ENCODE measurements at regions not wholly inside any gene's neighbourhood (a gene's known extent, or its start where the extent isn't known, plus 50 kb on each side); places are given as distances from the start of the nearest gene placed in this dataset.

GRCh38 chr5:74428275-74428674 lies 212.3 kb downstream of the ENC1 start:
- POLR2A ChIA-PET = no interaction called here
- DNase-seq (ENCODE audit: low read depth, low spot score) = no peak
- intact Hi-C loops (cut with micrococcal nuclease; ENCODE audit: unreplicated experiment) (no loop called here), in situ Hi-C loops (cut with MboI) (no loop called here)
- SMC1A ChIA-PET (ENCODE audit: uncharacterized antibody, unreplicated experiment) = no interaction called here
- no peak overlapping the region for H2AFZ ChIP-seq (ENCODE audit: control insufficient read depth, low read depth, low read length)
- peaks cover 6% of the 10 kb centered on the region for H3K4me1 ChIP-seq (ENCODE audit: control insufficient read depth, insufficient read depth, low read length)
- H4K20me1 ChIP-seq (ENCODE audit: control insufficient read depth, insufficient read depth) = no peaks in the 10 kb centered on the region
- no peak for FAIRE-seq
- H3K79me2 ChIP-seq (ENCODE audit: control insufficient read depth, insufficient read depth, low read length) = no peaks in the 10 kb centered on the region
- no peak overlapping the region for H3K4me2 ChIP-seq (ENCODE audit: control insufficient read depth, insufficient read depth)
- H3K9me3 ChIP-seq (replicated peaks; ENCODE audit: control insufficient read depth, insufficient read depth, low read length) = no peaks in the 10 kb centered on the region; the same call in 2 of the 3 replicates
- RAD21 ChIA-PET (ENCODE audit: unreplicated experiment) = no interaction called here
- no TSS peak for BruUV-seq (replicated peaks)
- H3K9ac ChIP-seq (ENCODE audit: control insufficient read depth, insufficient read depth, low read length) = no peak overlapping the region
- CTCF ChIA-PET = no interaction called here
- no peaks in the 10 kb centered on the region for H3K36me3 ChIP-seq (ENCODE audit: control insufficient read depth in 2 of 2, insufficient read depth in 2 of 2, low read length in 1 of 2)
- ATAC-seq = no peak
- H3K4me3 ChIP-seq = no peak overlapping the region
- no peak overlapping the region for H3K27ac ChIP-seq (ENCODE audit: control insufficient read depth, insufficient read depth)
- no peaks in the 10 kb centered on the region for H3K27me3 ChIP-seq (replicated peaks in 1 of 2; ENCODE audit: control insufficient read depth in 2 of 2, insufficient read depth in 2 of 2, low read length in 1 of 2)
- 45% methylated on average over 2 of the region's 2 CpGs for WGBS (ENCODE audit: insufficient coverage, insufficient replicate concordance, low lambda C conversion rate, missing lambda C conversion rate)
- TF ChIP-seq, protein P1, sequence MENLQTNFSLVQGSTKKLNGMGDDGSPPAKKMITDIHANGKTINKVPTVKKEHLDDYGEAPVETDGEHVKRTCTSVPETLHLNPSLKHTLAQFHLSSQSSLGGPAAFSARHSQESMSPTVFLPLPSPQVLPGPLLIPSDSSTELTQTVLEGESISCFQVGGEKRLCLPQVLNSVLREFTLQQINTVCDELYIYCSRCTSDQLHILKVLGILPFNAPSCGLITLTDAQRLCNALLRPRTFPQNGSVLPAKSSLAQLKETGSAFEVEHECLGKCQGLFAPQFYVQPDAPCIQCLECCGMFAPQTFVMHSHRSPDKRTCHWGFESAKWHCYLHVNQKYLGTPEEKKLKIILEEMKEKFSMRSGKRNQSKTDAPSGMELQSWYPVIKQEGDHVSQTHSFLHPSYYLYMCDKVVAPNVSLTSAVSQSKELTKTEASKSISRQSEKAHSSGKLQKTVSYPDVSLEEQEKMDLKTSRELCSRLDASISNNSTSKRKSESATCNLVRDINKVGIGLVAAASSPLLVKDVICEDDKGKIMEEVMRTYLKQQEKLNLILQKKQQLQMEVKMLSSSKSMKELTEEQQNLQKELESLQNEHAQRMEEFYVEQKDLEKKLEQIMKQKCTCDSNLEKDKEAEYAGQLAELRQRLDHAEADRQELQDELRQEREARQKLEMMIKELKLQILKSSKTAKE (IDR thresholded peaks at IDR 0.05; ENCODE audit: low read depth, poor library complexity, severe bottlenecking) = no peak
- no peak for TF ChIP-seq JUND (IDR thresholded peaks at IDR 0.05; ENCODE audit: low read depth, low read length)
- no peak for TF ChIP-seq SMC3 (IDR thresholded peaks at IDR 0.05; ENCODE audit: borderline replicate concordance, low read length)
- no peak for TF ChIP-seq MTA2 (IDR thresholded peaks at IDR 0.05; ENCODE audit: low read depth)
- TF ChIP-seq RBBP5 (conservative IDR thresholded peaks at IDR 0.05) = no peak
- TF ChIP-seq CEBPB (IDR thresholded peaks at IDR 0.05; ENCODE audit: borderline replicate concordance in 1 of 2, low read depth in 2 of 2, low read length in 2 of 2) = no peak
- TF ChIP-seq HDAC2 (IDR thresholded peaks at IDR 0.05) = no peak
- no peak for TF ChIP-seq KDM1A (IDR thresholded peaks at IDR 0.05; ENCODE audit: borderline replicate concordance)
- no peak for TF ChIP-seq WRNIP1 (IDR thresholded peaks at IDR 0.05; ENCODE audit: borderline replicate concordance, low read depth, low read length)
- TF ChIP-seq STAT1 (conservative IDR thresholded peaks at IDR 0.05) = no peak
- no peak for TF ChIP-seq RFX5 (IDR thresholded peaks at IDR 0.05; ENCODE audit: low read depth, low read length)
